ENCODE measurements at regions not wholly inside any gene's neighbourhood (a gene's known extent, or its start where the extent isn't known, plus 50 kb on each side); places are given as distances from the start of the nearest gene placed in this dataset.

GRCh38 chr16:35562919-35563318 lies 2103.5 kb downstream of the TP53TG3F start (continued):
- no peak for TF ChIP-seq MCM5 (IDR thresholded peaks at IDR 0.05; ENCODE audit: low read depth)
- no peak for TF ChIP-seq ELF4 (CRISPR knock-in tag; IDR thresholded peaks at IDR 0.05)

DNA sequence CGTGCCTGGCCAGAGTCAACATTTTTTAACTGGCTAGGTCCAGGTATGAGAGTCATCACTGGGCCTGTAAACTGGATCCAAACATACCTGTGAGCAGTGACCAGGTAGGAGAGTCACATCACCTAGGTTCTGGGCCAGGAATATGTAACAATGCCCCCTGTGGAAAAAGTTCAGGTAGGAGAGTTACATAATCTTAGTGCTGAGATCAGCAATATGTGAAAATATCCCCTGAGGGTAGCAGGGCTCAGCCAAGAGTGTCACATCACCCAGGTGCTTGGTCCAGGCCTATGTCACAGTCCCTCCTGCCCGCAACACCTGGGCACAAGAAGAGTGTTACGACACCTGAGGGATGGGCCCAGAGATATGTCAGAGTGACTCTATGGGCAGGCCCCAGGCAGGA lies 2104.7 kb downstream of the TP53TG3F start:
- no TSS peak for BruUV-seq (replicated peaks)
- Histone ChIP-seq H3K4me1 (replicated peaks in 1 of 2; ENCODE audit: control insufficient read depth in 2 of 2, insufficient read depth in 2 of 2, low read length in 2 of 2) (no peaks in the 10 kb centered on the region), H4K20me1 (replicated peaks; ENCODE audit: control insufficient read depth, insufficient read depth, low read length) (no peaks in the 10 kb centered on the region), H3K4me2 (ENCODE audit: insufficient read depth, low read length) (no peak overlapping the region), H3K9me1 (ENCODE audit: control insufficient read depth, insufficient read depth, low read length) (no peaks in the 10 kb centered on the region), H2AFZ (ENCODE audit: low read depth, low read length) (no peak overlapping the region), H3K27ac (ENCODE audit: extremely low read depth, low read depth, low read length) (no peak overlapping the region), H3K4me3 (no peak overlapping the region), H3K27me3 (ENCODE audit: control insufficient read depth in 2 of 2, insufficient read depth in 2 of 2, low read length in 2 of 2) (no peaks in the 10 kb centered on the region), H3K79me2 (ENCODE audit: control insufficient read depth, insufficient read depth, low read length) (no peaks in the 10 kb centered on the region), H3K36me3 (ENCODE audit: control insufficient read depth, insufficient read depth, low read length) (no peaks in the 10 kb centered on the region), H3K9ac (ENCODE audit: insufficient read depth in 1 of 2, low read depth in 2 of 2, low read length in 2 of 2) (no peak overlapping the region), H3K9me3 (replicated peaks; ENCODE audit: control insufficient read depth, insufficient read depth, low read depth, low read length) (no peaks in the 10 kb centered on the region)
- ChIA-PET CTCF (ENCODE audit: low intra/inter-chr PET ratio) (no interaction called here), POLR2A (no interaction called here)
- TF ChIP-seq TCFL5 (CRISPR knock-in tag; conservative IDR thresholded peaks at IDR 0.05): no peak
- TF ChIP-seq NCOA2 (IDR thresholded peaks at IDR 0.05; ENCODE audit: partially characterized antibody in 2 of 2): no peak
- no peak for TF ChIP-seq TCF15 (CRISPR knock-in tag; IDR thresholded peaks at IDR 0.05)
- no peak for TF ChIP-seq XRCC3 (IDR thresholded peaks at IDR 0.05)
- no peak for TF ChIP-seq CBX3 (IDR thresholded peaks at IDR 0.05; ENCODE audit: borderline replicate concordance in 1 of 2, low read length in 2 of 2)
- TF ChIP-seq ZBED1 (IDR thresholded peaks at IDR 0.05): no peak
- no peak for TF ChIP-seq SRSF9 (IDR thresholded peaks at IDR 0.05; ENCODE audit: borderline replicate concordance, low read depth, low read length)
- TF ChIP-seq ZNF408 (CRISPR knock-in tag; IDR thresholded peaks at IDR 0.05; ENCODE audit: low read depth): no peak
- TF ChIP-seq NKRF (IDR thresholded peaks at IDR 0.05; ENCODE audit: borderline replicate concordance): no peak
- no peak for TF ChIP-seq THRB (CRISPR knock-in tag; conservative IDR thresholded peaks at IDR 0.05)
- no peak for TF ChIP-seq L3MBTL2 (IDR thresholded peaks at IDR 0.05)
- no peak for ATAC-seq
- 6% methylated on average over 3 of the region's 3 CpGs for WGBS (ENCODE audit: insufficient coverage, low coverage, missing lambda C conversion rate)
- DNase-seq (ENCODE audit: extremely low read depth in 1 of 4, low spot score in 3 of 4): no peak
- in situ Hi-C loops (cut with MboI) (no loop called here), intact Hi-C loops (cut with micrococcal nuclease) (no loop called here)
- FAIRE-seq: no peak

Measured in K562 (cell line).